Endothelial cell of umbilical vein (primary cell): ENCODE measurements at regions not wholly inside any gene's neighbourhood (a gene's known extent, or its start where the extent isn't known, plus 50 kb on each side); places are given as distances from the start of the nearest gene placed in this dataset.

Experiments used
- BruUV-seq: library from RNA; stranded (reverse); fragments of 400-500 nt; replicated peaks from 2 replicates; lab custom pipeline; 2021; lab: Mats Ljungman, UMichigan
- CTCF ChIA-PET: fragments of 300-600, 350-600 bp; sonication (Branson Sonifier 250); formaldehyde crosslinking; loops from one replicate; lab custom pipeline; 2021; ENCODE audit warnings: antibody characterized with exemption, inconsistent platforms; lab: Charles Lee
- POLR2A ChIA-PET: fragments of 300-600, 350-600 bp; sonication (Branson Sonifier 250); formaldehyde crosslinking; loops from one replicate; lab custom pipeline; 2021; ENCODE audit warnings: antibody characterized with exemption, inconsistent platforms; lab: Charles Lee
- DNase-seq: peaks from one replicate; pipeline ENCODE4 v3.0.0-alpha.2; 2011; ENCODE audit warnings: low read depth, low spot score
- FAIRE-seq: peaks from 2 replicates; lab custom pipeline; 2011; peaks lifted over from hg19 to GRCh38; lab: Jason Lieb, UNC
- H2AFZ ChIP-seq: 2 replicates; pipeline ENCODE4 v1.6.0; 2012; ENCODE audit warnings: low read depth, low read length, control low read depth, inconsistent platforms
- H3K27ac ChIP-seq: 2 replicates; pipeline ENCODE4 v1.5.1; 2011; ENCODE audit warnings: low read depth, mild to moderate bottlenecking, control low read depth, low read length, moderate library complexity; ENCODE audit not compliant: insufficient read depth
- H3K27me3 ChIP-seq, 2 experiments: 2 replicates each; pipeline versions ENCODE4 v1.6.0 to v1.6.1; 2011; ENCODE audit warnings: low read length in 2 of 2, mixed read lengths in 1 of 2; ENCODE audit not compliant: control insufficient read depth in 2 of 2, insufficient read depth in 2 of 2
- H3K36me3 ChIP-seq, 2 experiments: 2 replicates in 1 of 2; 3 replicates in 1 of 2; pipeline ENCODE4 v1.5.1; 2011; ENCODE audit warnings: low read length in 2 of 2, mild to moderate bottlenecking in 1 of 2, moderate library complexity in 1 of 2; ENCODE audit not compliant: control insufficient read depth in 2 of 2, insufficient read depth in 2 of 2; ENCODE audit errors: extremely low read depth in 1 of 2
- H3K4me1 ChIP-seq: 3 replicates; pipeline ENCODE4 v1.5.1; 2011; ENCODE audit warnings: mild to moderate bottlenecking, low read length; ENCODE audit not compliant: control insufficient read depth, insufficient read depth; ENCODE audit errors: extremely low read depth
- H3K4me2 ChIP-seq: 2 replicates; pipeline ENCODE4 v1.6.1; 2011; ENCODE audit warnings: low read length, control low read depth, mixed read lengths; ENCODE audit not compliant: insufficient read depth
- H3K4me3 ChIP-seq, 3 experiments: fragments of 200-600 bp in 1 of 3; sonication (generic), shearing (Covaris generic) in 1 of 3; replicated peaks in 1 of 3; 2 replicates each; pipeline ENCODE4 v1.5.1; 2011 to 2016; ENCODE audit warnings: control low read depth in 3 of 3, low read length in 3 of 3, mild to moderate bottlenecking in 2 of 3, inconsistent platforms in 1 of 3, low read depth in 1 of 3, moderate library complexity in 1 of 3; ENCODE audit not compliant: insufficient read depth in 1 of 3
- H3K79me2 ChIP-seq: 2 replicates; pipeline ENCODE4 v1.6.0; 2012; ENCODE audit warnings: low read length, inconsistent platforms; ENCODE audit not compliant: control insufficient read depth, insufficient read depth
- H3K9ac ChIP-seq: replicated peaks from 2 replicates; pipeline ENCODE3; 2011; ENCODE audit warnings: low read length, control low read depth; ENCODE audit not compliant: insufficient read depth; ENCODE audit errors: extremely low read depth
- H3K9me1 ChIP-seq: replicated peaks from 3 replicates; pipeline ENCODE4 v1.6.0; 2011; ENCODE audit warnings: mild to moderate bottlenecking, low read length; ENCODE audit not compliant: control insufficient read depth, insufficient read depth; ENCODE audit errors: extremely low read depth
- H3K9me3 ChIP-seq: replicated peaks from 2 replicates; pipeline ENCODE4 v1.5.1; 2012; ENCODE audit warnings: low read length, inconsistent platforms; ENCODE audit not compliant: control insufficient read depth, insufficient read depth
- H4K20me1 ChIP-seq: replicated peaks from 2 replicates; pipeline ENCODE3; 2011; ENCODE audit warnings: mild to moderate bottlenecking, low read length; ENCODE audit not compliant: control insufficient read depth, insufficient read depth; ENCODE audit errors: extremely low read depth
- CTCF ChIP-seq, 2 donors: IDR thresholded peaks; 1 replicate in 1 of 2; 2 replicates in 1 of 2; pipeline ENCODE4 v1.5.1; 2011; ENCODE audit warnings: low read length in 2 of 2, mild to moderate bottlenecking in 2 of 2, moderate library complexity in 2 of 2, control low read depth in 1 of 2, inconsistent platforms in 1 of 2, low read depth in 1 of 2; ENCODE audit not compliant: insufficient read depth in 1 of 2; ENCODE audit errors: extremely low read depth in 1 of 2
- EZH2 ChIP-seq: IDR thresholded peaks from 2 replicates; pipeline ENCODE4 v1.6.1; 2012; ENCODE audit warnings: borderline replicate concordance, low read depth, mild to moderate bottlenecking, moderate library complexity, low read length, inconsistent platforms; ENCODE audit not compliant: severe bottlenecking
- FOS ChIP-seq: IDR thresholded peaks from 2 replicates; pipeline ENCODE4 v1.6.1; 2011; ENCODE audit warnings: mild to moderate bottlenecking, low read length, moderate library complexity, borderline replicate concordance; ENCODE audit not compliant: insufficient read depth
- GATA2 ChIP-seq: IDR thresholded peaks from 2 replicates; pipeline ENCODE4 v1.7.0; 2011; ENCODE audit warnings: low read depth, mild to moderate bottlenecking, moderate library complexity, mixed read lengths, low read length; ENCODE audit not compliant: insufficient read length, insufficient read depth
- JUN ChIP-seq: IDR thresholded peaks from 2 replicates; pipeline ENCODE4 v1.6.1; 2011; ENCODE audit warnings: borderline replicate concordance, low read depth; ENCODE audit not compliant: insufficient read length, insufficient read depth
- MYC ChIP-seq: IDR thresholded peaks from one replicate; pipeline ENCODE4 v1.6.1; 2011; ENCODE audit warnings: mild to moderate bottlenecking, low read depth, low read length
- POLR2A ChIP-seq: IDR thresholded peaks from 2 replicates; pipeline ENCODE4 v1.6.1; 2012; ENCODE audit warnings: low read depth, mild to moderate bottlenecking, control low read depth, low read length
- POLR2AphosphoS5 ChIP-seq: IDR thresholded peaks from 2 replicates; pipeline ENCODE4 v1.6.1; 2012; ENCODE audit warnings: low read depth, mild to moderate bottlenecking, control low read depth, low read length, moderate library complexity; ENCODE audit not compliant: insufficient read depth
- dilution Hi-C: fragments of 300-500 bp; cut with MboI; formaldehyde crosslinking; loops from one replicate; pipeline ENCODE4 v1.15.0; 2019; ENCODE audit warnings: low sequenced_read_pairs; ENCODE audit not compliant: extremely low pct_ligation_motif_present
- intact Hi-C: fragments of 100-400 bp; cut with micrococcal nuclease; formaldehyde crosslinking; loops from one replicate; pipeline ENCODE4 v1.10.0; 2022
- TF ChIP-seq, protein P1 (sequence below): IDR thresholded peaks from 2 replicates; pipeline ENCODE4 v1.6.1; 2011; ENCODE audit not compliant: insufficient read depth, insufficient read length

GRCh38 chr2:40719414-40719813, 267.5 kb upstream of the SLC8A1 start:
- no peaks in the 10 kb centered on the region for H4K20me1 ChIP-seq
- intact Hi-C loops: no loop called here
- no peaks in the 10 kb centered on the region for H3K9me3 ChIP-seq
- FAIRE-seq: no peak
- H3K79me2 ChIP-seq: no peaks in the 10 kb centered on the region
- no peaks in the 10 kb centered on the region for H3K36me3 ChIP-seq
- no peak overlapping the region for H2AFZ ChIP-seq
- ChIA-PET CTCF (interaction anchor here (0.7 kb wide), 1 partner anchor 808 kb away, joined by 3 read pairs; no protein-coding TSS in a partner anchor), POLR2A (no interaction called here)
- BruUV-seq: no TSS peak
- H3K9me1 ChIP-seq: no peaks in the 10 kb centered on the region
- dilution Hi-C loops: no loop called here
- H3K4me1 ChIP-seq: no peaks in the 10 kb centered on the region
- DNase-seq: no peak
- TF ChIP-seq POLR2A (no peak), POLR2AphosphoS5 (no peak), GATA2 (no peak), CTCF (IDR thresholded peaks at IDR 0.05; ENCODE audit: extremely low read depth in 1 of 2, insufficient read depth in 1 of 2, low read depth in 1 of 2, low read length in 2 of 2) (no peak), JUN (no peak), MYC (no peak), FOS (no peak), EZH2 (no peak)
- TF ChIP-seq, protein P1, sequence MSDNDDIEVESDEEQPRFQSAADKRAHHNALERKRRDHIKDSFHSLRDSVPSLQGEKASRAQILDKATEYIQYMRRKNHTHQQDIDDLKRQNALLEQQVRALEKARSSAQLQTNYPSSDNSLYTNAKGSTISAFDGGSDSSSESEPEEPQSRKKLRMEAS: no peak
- H3K4me3 ChIP-seq: no peak overlapping the region
- no peak overlapping the region for H3K27ac ChIP-seq
- no peak overlapping the region for H3K4me2 ChIP-seq
- H3K27me3 ChIP-seq: no peaks in the 10 kb centered on the region
- H3K9ac ChIP-seq: no peak overlapping the region
